Epidermal melanocyte (primary cell): ENCODE measurements at regions not wholly inside any gene's neighbourhood (a gene's known extent, or its start where the extent isn't known, plus 50 kb on each side); places are given as distances from the start of the nearest gene placed in this dataset.

Experiments
- DNase-seq: peaks from one replicate; pipeline ENCODE4 v3.0.0; 2011; ENCODE audit warnings: low spot score; ENCODE audit not compliant: insufficient read length

DNA sequence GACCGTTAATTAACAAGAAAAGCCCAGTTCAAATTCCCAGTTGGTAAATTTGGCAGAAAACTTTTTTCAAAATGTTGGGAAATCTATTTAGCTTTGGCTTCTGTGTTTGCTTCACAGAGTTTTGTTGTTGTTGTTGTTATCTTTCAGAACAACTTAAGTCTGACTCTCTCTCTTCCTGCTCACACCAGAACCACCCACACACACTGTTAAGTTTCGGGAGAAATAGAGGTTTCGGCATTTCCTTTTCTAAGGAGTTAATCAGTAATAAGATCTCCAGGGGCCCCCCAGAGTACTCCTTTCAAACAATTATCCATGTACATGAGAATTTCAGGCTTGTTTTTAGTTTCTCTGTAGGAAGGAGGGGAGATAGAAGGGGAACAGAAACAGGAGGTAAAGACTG is 106.2 kb upstream of the PTCHD1 start:
- DNase-seq = no peak

- DNase-seq = no peak
Measured at GRCh38 chrX:23228950-23229448, 105.7 kb upstream of the PTCHD1 start.

GRCh38 chrX:23235051-23235450 is 99.6 kb upstream of the PTCHD1 start:
- no peak for DNase-seq

GRCh38 chrX:23246001-23246400 is 88.6 kb upstream of the PTCHD1 start:
- DNase-seq = no peak

DNA sequence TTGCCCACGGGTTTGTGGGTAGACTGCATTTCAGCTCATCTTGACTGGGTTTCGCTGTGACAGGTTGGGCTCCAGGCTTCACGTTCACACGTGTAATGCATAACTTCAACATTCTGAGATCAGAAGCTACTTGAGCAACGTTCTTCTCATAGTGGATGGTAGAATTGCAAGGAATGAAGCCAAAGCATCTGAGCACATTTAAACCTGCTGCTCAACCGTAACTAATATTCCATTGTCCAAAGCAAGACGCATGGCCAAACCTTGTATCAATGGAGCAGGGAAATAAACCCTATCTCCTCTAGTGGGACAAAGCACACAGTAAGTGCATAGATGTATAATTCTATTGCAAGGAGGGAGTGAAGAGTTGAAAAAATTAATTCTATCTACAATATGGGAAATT is 86.5 kb upstream of the PTCHD1 start:
- DNase-seq = no peak

DNA sequence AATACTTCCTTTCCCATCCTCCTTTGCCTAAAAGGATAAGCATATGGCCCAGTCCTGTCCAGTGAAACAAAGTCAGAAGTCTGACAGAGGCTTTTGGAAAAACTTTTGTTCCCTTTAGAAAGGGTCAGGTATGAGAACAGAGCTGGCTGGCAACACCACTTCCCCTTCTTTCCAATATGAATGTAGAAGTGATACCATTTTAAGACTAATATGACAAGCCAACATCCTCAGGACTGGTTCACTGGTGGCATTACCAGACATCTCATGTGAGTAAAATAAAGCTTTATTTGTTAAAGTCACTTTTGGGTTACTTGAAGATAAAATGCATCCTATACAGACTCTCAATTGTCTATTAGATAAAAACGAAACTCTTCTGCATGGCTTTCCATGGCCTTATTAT is 83.6 kb upstream of the PTCHD1 start:
- no peak for DNase-seq

DNA sequence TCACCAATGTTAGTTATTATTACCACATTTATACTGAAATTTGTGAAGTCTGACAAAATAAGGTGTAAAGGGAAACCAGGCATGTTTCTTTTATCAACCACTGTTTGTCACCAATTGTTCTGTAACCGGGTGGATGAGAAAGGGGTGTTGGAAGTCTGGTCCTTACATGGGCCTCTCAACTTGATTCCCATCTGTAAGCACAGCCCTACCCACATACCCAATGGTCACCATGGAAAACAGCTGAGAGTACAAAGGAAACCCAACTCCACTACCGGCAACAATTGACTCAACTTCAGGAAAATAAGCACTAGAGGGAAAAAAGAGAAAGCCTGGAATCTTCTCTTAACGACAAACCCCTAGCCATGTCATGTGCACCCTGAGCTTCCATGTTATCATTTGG is 70.8 kb upstream of the PTCHD1 start:
- no peak for DNase-seq

DNA sequence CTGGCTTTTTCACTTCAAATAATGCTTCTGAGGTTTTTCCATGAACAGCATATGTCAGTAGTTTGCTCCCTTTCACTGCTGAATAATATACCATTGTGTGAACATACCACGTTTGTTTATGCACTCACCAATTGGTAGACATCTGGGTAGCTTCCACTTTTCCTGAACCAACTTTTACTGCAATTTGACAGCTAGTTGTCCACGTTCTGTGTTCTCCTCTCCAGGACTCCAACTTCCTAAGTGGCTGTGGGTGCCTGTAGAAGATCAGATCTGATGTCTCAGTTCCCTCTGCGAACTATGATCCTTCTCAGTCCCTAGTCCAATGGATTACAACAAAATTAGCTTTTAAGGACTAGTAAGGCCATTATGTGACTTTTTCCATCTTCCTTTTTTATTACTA is 64.7 kb upstream of the PTCHD1 start:
- DNase-seq = no peak

DNA sequence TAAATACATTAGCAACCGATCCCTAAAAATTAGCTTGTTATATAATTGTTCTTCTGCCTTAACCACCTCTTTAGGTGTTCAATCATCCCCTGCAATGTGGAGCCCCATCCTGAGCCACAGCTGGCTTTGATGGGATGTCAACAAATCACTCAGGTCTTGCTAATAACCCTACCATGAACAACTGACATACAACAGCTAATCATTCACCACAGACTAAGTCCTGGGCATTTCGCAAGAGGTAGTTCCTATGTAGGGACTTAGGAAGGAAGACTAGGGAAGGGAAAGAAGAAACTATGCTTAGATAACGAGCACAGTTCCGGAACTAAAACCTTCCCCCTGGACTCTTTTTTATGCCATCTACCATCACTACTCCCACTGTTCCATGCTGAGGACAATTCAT is 63.6 kb upstream of the PTCHD1 start:
- DNase-seq = no peak

- DNase-seq = no peak
Measured at GRCh38 chrX:23276475-23276874, 58.2 kb upstream of the PTCHD1 start.
